SU-DHL-6 (cell line): ENCODE measurements at regions not wholly inside any gene's neighbourhood (a gene's known extent, or its start where the extent isn't known, plus 50 kb on each side); places are given as distances from the start of the nearest gene placed in this dataset.

Experiments
- H2AFZ ChIP-seq: fragments of 200-600 bp; sonication (generic); 2 replicates; pipeline ENCODE4 v1.6.1; 2014; ENCODE audit warnings: low read depth, mild to moderate bottlenecking, moderate library complexity, mixed read lengths, antibody characterized with exemption, low read length; ENCODE audit not compliant: severe bottlenecking
- H3F3A ChIP-seq: fragments of 200-600 bp; shearing (Covaris generic); 2 replicates; pipeline ENCODE4 v1.6.0; 2016; ENCODE audit warnings: antibody characterized with exemption, mild to moderate bottlenecking; ENCODE audit not compliant: insufficient read depth
- H3K27ac ChIP-seq: fragments of 200-600 bp; sonication (generic); 2 replicates; pipeline ENCODE4 v1.5.1; 2016; ENCODE audit warnings: low read depth, mild to moderate bottlenecking, low read length, moderate library complexity, mixed read lengths
- H3K27me3 ChIP-seq: fragments of 200-600 bp; sonication (generic), shearing (Covaris generic); 2 replicates; pipeline ENCODE4 v1.6.0; 2014; ENCODE audit warnings: mild to moderate bottlenecking, low read length
- H3K36me3 ChIP-seq: fragments of 200-600 bp; sonication (generic); 2 replicates; pipeline ENCODE4 v1.6.1; 2014; ENCODE audit warnings: mild to moderate bottlenecking, low read length, mixed read lengths
- H3K4me2 ChIP-seq: fragments of 300-600, 200-600 bp; shearing (Covaris generic), sonication (generic); 2 replicates; pipeline ENCODE4 v1.6.0; 2014; ENCODE audit warnings: low read length, low read depth, mild to moderate bottlenecking; ENCODE audit not compliant: poor library complexity, severe bottlenecking
- H3K4me3 ChIP-seq: fragments of 200-600 bp; sonication (generic); 2 replicates; pipeline ENCODE4 v1.5.1; 2014; ENCODE audit warnings: antibody characterized with exemption, low read length, mild to moderate bottlenecking, mixed read lengths; ENCODE audit not compliant: insufficient read depth, poor library complexity, severe bottlenecking
- H3K79me2 ChIP-seq: fragments of 200-600 bp; sonication (generic); 2 replicates; pipeline ENCODE4 v1.6.1; 2014; ENCODE audit warnings: mild to moderate bottlenecking, low read length, moderate library complexity; ENCODE audit not compliant: insufficient read depth
- H3K9ac ChIP-seq: fragments of 200-600 bp; sonication (generic); 2 replicates; pipeline ENCODE4 v1.7.0; 2014; ENCODE audit warnings: mild to moderate bottlenecking, low read length
- H3K9me2 ChIP-seq: fragments of 200-600 bp; sonication (generic); replicated peaks from 2 replicates; pipeline ENCODE4 v1.6.1; 2014; ENCODE audit warnings: low read length; ENCODE audit not compliant: insufficient read depth
- H3K9me3 ChIP-seq: fragments of 200-600 bp; sonication (generic); 2 replicates; pipeline ENCODE4 v1.6.1; 2014; ENCODE audit warnings: low read length, mixed read lengths; ENCODE audit not compliant: insufficient read depth
- H4K20me1 ChIP-seq: fragments of 200-600 bp; sonication (generic); 2 replicates; pipeline ENCODE4 v1.6.1; 2014; ENCODE audit warnings: low read depth, mild to moderate bottlenecking, antibody characterized with exemption, low read length, moderate library complexity, mixed read lengths
- EZH2phosphoT487 ChIP-seq: fragments of 200-600 bp; sonication (generic), shearing (Covaris generic); conservative IDR thresholded peaks from 2 replicates; pipeline ENCODE4 v1.6.1; 2018; ENCODE audit warnings: mild to moderate bottlenecking, antibody characterized with exemption, low read length, moderate library complexity, mixed read lengths
- TF ChIP-seq, protein P1 (sequence below): fragments of 200-600 bp; sonication (generic); IDR thresholded peaks from one replicate; pipeline ENCODE4 v1.5.1; 2017; ENCODE audit warnings: antibody characterized with exemption, mild to moderate bottlenecking, low read length, moderate library complexity; ENCODE audit not compliant: insufficient read depth, poor library complexity, severe bottlenecking

DNA sequence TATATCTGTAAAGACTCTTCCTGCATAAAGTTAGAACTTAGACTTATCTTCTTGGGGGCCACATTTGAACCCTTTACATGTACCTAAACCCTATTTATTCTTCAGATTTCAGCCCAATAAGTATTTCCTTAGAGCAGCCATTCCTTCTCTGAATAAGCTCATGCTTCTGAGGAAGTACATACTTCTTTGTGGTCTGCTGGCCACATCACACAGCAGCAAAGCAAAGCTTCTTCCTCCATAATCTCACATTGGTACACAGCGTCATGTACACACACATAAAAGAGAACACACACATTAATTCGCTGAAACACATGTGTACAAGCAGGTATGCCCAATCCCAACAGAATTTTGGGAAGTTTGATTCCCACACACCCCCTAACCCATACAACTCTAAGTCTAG lies 331.0 kb downstream of the CDH2 start:
- H3K27ac ChIP-seq = no peak overlapping the region

DNA sequence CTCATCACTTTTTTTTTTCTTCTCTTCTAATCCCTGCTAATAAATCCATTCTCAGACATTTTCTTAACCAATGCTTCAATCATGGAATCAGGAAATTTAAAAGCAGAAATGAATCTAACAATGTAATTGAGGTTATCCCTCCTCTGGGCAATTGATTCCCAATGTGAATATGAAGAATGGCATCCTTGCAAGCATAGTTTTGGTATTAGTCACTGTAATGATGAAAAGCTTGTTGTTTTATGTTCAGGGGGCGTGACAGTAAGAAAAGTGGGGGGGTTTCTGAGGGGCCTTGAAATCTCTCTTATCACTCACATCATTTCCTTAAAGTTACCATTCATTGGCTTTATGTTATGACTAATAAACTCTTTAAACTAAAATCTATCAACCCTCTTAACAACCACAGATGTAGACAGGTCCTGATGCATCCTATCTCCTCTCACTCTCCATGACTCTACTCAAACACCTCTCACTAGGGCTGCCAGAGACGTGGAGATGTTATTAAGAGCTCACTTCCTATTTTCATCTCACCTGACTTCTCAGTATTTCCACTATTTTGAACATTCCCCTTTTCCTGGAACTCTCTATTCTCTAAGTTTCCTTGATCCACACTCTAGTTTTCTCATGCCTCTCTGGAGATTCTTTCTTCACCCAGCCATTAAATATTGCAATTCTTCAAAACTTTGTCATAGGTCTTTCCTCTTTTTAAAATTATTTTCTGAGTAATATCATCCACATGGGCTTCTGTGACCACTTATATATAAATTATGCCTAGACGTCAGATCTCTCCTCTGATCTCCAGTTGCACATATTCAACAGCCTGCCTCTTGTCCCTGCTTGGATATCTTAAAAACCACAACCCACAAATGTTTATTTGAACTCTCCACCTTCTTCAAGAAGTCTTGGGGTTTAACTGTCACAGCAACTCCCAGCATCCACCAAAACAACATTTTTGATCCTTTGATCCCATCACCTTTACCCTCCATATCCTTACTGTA lies 332.9 kb downstream of the CDH2 start:
- no peak overlapping the region for H3K4me3 ChIP-seq
- no peaks in the 10 kb centered on the region for H3F3A ChIP-seq
- no peaks in the 10 kb centered on the region for H3K36me3 ChIP-seq
- H4K20me1 ChIP-seq = no peaks in the 10 kb centered on the region
- no peak overlapping the region for H3K9ac ChIP-seq
- H3K27me3 ChIP-seq = no peaks in the 10 kb centered on the region
- H3K27ac ChIP-seq = no peak overlapping the region
- no peak overlapping the region for H2AFZ ChIP-seq
- H3K9me3 ChIP-seq = no peaks in the 10 kb centered on the region
- no peak for TF ChIP-seq EZH2phosphoT487
- TF ChIP-seq, protein P1, sequence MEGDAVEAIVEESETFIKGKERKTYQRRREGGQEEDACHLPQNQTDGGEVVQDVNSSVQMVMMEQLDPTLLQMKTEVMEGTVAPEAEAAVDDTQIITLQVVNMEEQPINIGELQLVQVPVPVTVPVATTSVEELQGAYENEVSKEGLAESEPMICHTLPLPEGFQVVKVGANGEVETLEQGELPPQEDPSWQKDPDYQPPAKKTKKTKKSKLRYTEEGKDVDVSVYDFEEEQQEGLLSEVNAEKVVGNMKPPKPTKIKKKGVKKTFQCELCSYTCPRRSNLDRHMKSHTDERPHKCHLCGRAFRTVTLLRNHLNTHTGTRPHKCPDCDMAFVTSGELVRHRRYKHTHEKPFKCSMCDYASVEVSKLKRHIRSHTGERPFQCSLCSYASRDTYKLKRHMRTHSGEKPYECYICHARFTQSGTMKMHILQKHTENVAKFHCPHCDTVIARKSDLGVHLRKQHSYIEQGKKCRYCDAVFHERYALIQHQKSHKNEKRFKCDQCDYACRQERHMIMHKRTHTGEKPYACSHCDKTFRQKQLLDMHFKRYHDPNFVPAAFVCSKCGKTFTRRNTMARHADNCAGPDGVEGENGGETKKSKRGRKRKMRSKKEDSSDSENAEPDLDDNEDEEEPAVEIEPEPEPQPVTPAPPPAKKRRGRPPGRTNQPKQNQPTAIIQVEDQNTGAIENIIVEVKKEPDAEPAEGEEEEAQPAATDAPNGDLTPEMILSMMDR = no peak
- no peaks in the 10 kb centered on the region for H3K79me2 ChIP-seq
- H3K9me2 ChIP-seq = no peaks in the 10 kb centered on the region
- H3K4me2 ChIP-seq = no peak overlapping the region

More for the DNA sequence above, 331.0 kb downstream of the CDH2 start:
- no peaks in the 10 kb centered on the region for H3K27me3 ChIP-seq
- H3F3A ChIP-seq = no peaks in the 10 kb centered on the region
- no peaks in the 10 kb centered on the region for H4K20me1 ChIP-seq
- no peak overlapping the region for H3K4me2 ChIP-seq
- no peak overlapping the region for H3K9ac ChIP-seq
- no peaks in the 10 kb centered on the region for H3K9me2 ChIP-seq
- H2AFZ ChIP-seq = no peak overlapping the region
- no peak overlapping the region for H3K4me3 ChIP-seq
- no peaks in the 10 kb centered on the region for H3K36me3 ChIP-seq
- no peak for TF ChIP-seq EZH2phosphoT487
- TF ChIP-seq, protein P1 = no peak
- no peaks in the 10 kb centered on the region for H3K79me2 ChIP-seq
- H3K9me3 ChIP-seq = no peaks in the 10 kb centered on the region

DNA sequence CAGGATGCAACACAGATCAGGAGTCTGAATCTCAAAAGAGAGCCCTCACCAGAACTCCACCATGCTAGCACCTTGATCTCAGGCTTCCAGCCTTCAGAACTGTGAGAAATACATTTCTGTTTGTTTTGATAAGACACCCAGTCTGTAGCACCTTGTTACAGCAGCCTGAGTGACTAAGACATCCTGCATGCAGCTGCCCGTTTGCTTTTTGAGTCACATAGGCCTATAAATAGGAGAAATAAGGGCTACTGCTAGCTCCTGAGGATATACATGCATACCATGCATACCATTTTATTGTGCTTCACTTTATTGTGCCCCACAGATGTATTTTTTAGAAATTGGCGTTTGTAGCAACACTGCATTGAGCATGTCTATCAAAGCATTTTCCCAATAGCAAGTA lies 337.8 kb downstream of the CDH2 start:
- no peaks in the 10 kb centered on the region for H3K9me2 ChIP-seq
- no peaks in the 10 kb centered on the region for H3K36me3 ChIP-seq
- H4K20me1 ChIP-seq = no peaks in the 10 kb centered on the region
- no peak overlapping the region for H3K4me2 ChIP-seq
- no peaks in the 10 kb centered on the region for H3K79me2 ChIP-seq
- H3F3A ChIP-seq = no peaks in the 10 kb centered on the region
- no peak overlapping the region for H2AFZ ChIP-seq
- TF ChIP-seq, protein P1 = no peak
- no peak for TF ChIP-seq EZH2phosphoT487
- no peak overlapping the region for H3K4me3 ChIP-seq
- no peak overlapping the region for H3K9ac ChIP-seq
- no peaks in the 10 kb centered on the region for H3K27me3 ChIP-seq
- no peaks in the 10 kb centered on the region for H3K9me3 ChIP-seq
- no peak overlapping the region for H3K27ac ChIP-seq
